PC-3 (cell line): ENCODE measurements at regions not wholly inside any gene's neighbourhood (a gene's known extent, or its start where the extent isn't known, plus 50 kb on each side); places are given as distances from the start of the nearest gene placed in this dataset.

Experiments
- CTCF ChIP-seq: fragments of 300-600 bp; sonication (generic); conservative IDR thresholded peaks from 2 replicates; pipeline ENCODE4 v1.5.1; 2017; ENCODE audit warnings: antibody characterized with exemption, low read depth, mild to moderate bottlenecking, low read length
- EZH2 ChIP-seq: fragments of 300-600 bp; sonication (generic); IDR thresholded peaks from one replicate; pipeline ENCODE4 v1.6.1; 2017; ENCODE audit warnings: antibody characterized with exemption, mild to moderate bottlenecking, low read length; ENCODE audit not compliant: unreplicated experiment

- TF ChIP-seq CTCF (no peak), EZH2 (no peak)
These were observed 210.6 kb upstream of the FAT1 start for GRCh38 chr4:186934244-186934643.
